ENCODE measurements at regions not wholly inside any gene's neighbourhood (a gene's known extent, or its start where the extent isn't known, plus 50 kb on each side); places are given as distances from the start of the nearest gene placed in this dataset.

DNA sequence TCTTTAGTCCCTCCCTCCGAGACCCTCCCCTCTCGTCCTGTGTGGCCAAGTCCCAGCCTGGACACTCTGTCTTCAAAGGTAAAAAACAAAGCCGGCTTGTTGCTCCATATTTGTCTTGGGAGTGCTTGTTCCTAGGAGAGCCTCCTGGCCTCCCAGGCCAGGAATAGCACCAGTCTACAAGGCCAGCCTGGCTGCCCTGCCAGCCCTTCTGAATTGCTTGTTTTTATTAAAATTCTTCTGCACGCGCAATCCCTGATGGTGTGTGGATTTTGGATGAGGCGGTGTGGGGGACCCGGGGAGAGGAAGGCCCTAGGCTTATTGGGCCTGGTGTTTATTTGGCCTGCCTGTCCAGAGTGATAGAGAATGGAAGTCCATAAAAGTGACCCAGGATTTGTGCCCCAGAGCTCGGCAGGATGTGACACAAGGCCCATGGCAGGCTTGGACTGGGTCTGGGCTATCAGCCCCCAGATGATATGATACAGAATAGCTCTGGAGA lies 297.3 kb downstream of the CYP26B1 start:
- TF ChIP-seq, protein P1, sequence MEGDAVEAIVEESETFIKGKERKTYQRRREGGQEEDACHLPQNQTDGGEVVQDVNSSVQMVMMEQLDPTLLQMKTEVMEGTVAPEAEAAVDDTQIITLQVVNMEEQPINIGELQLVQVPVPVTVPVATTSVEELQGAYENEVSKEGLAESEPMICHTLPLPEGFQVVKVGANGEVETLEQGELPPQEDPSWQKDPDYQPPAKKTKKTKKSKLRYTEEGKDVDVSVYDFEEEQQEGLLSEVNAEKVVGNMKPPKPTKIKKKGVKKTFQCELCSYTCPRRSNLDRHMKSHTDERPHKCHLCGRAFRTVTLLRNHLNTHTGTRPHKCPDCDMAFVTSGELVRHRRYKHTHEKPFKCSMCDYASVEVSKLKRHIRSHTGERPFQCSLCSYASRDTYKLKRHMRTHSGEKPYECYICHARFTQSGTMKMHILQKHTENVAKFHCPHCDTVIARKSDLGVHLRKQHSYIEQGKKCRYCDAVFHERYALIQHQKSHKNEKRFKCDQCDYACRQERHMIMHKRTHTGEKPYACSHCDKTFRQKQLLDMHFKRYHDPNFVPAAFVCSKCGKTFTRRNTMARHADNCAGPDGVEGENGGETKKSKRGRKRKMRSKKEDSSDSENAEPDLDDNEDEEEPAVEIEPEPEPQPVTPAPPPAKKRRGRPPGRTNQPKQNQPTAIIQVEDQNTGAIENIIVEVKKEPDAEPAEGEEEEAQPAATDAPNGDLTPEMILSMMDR (IDR thresholded peaks at IDR 0.05): no peak
- TF ChIP-seq EP300 (IDR thresholded peaks at IDR 0.05) (no peak), POLR2AphosphoS5 (IDR thresholded peaks at IDR 0.05) (no peak), POLR2A (IDR thresholded peaks at IDR 0.05) (no peak)
